Endothelial cell of umbilical vein (primary cell): ENCODE measurements at regions not wholly inside any gene's neighbourhood (a gene's known extent, or its start where the extent isn't known, plus 50 kb on each side); places are given as distances from the start of the nearest gene placed in this dataset.

Experiments used
- BruUV-seq: library from RNA; stranded (reverse); fragments of 400-500 nt; replicated peaks from 2 replicates; lab custom pipeline; 2021; lab: Mats Ljungman, UMichigan
- CTCF ChIA-PET: fragments of 300-600, 350-600 bp; sonication (Branson Sonifier 250); formaldehyde crosslinking; loops from one replicate; lab custom pipeline; 2021; ENCODE audit warnings: antibody characterized with exemption, inconsistent platforms; lab: Charles Lee
- POLR2A ChIA-PET: fragments of 300-600, 350-600 bp; sonication (Branson Sonifier 250); formaldehyde crosslinking; loops from one replicate; lab custom pipeline; 2021; ENCODE audit warnings: antibody characterized with exemption, inconsistent platforms; lab: Charles Lee
- DNase-seq: peaks from one replicate; pipeline ENCODE4 v3.0.0-alpha.2; 2011; ENCODE audit warnings: low read depth, low spot score
- FAIRE-seq: peaks from 2 replicates; lab custom pipeline; 2011; peaks lifted over from hg19 to GRCh38; lab: Jason Lieb, UNC
- H2AFZ ChIP-seq: 2 replicates; pipeline ENCODE4 v1.6.0; 2012; ENCODE audit warnings: low read depth, low read length, control low read depth, inconsistent platforms
- H3K27ac ChIP-seq: 2 replicates; pipeline ENCODE4 v1.5.1; 2011; ENCODE audit warnings: low read depth, mild to moderate bottlenecking, control low read depth, low read length, moderate library complexity; ENCODE audit not compliant: insufficient read depth
- H3K27me3 ChIP-seq, 2 experiments: 2 replicates each; pipeline versions ENCODE4 v1.6.0 to v1.6.1; 2011; ENCODE audit warnings: low read length in 2 of 2, mixed read lengths in 1 of 2; ENCODE audit not compliant: control insufficient read depth in 2 of 2, insufficient read depth in 2 of 2
- H3K36me3 ChIP-seq, 2 experiments: 2 replicates in 1 of 2; 3 replicates in 1 of 2; pipeline ENCODE4 v1.5.1; 2011; ENCODE audit warnings: low read length in 2 of 2, mild to moderate bottlenecking in 1 of 2, moderate library complexity in 1 of 2; ENCODE audit not compliant: control insufficient read depth in 2 of 2, insufficient read depth in 2 of 2; ENCODE audit errors: extremely low read depth in 1 of 2
- H3K4me1 ChIP-seq: 3 replicates; pipeline ENCODE4 v1.5.1; 2011; ENCODE audit warnings: mild to moderate bottlenecking, low read length; ENCODE audit not compliant: control insufficient read depth, insufficient read depth; ENCODE audit errors: extremely low read depth
- H3K4me2 ChIP-seq: 2 replicates; pipeline ENCODE4 v1.6.1; 2011; ENCODE audit warnings: low read length, control low read depth, mixed read lengths; ENCODE audit not compliant: insufficient read depth
- H3K4me3 ChIP-seq, 3 experiments: fragments of 200-600 bp in 1 of 3; sonication (generic), shearing (Covaris generic) in 1 of 3; replicated peaks in 1 of 3; 2 replicates each; pipeline ENCODE4 v1.5.1; 2011 to 2016; ENCODE audit warnings: control low read depth in 3 of 3, low read length in 3 of 3, mild to moderate bottlenecking in 2 of 3, inconsistent platforms in 1 of 3, low read depth in 1 of 3, moderate library complexity in 1 of 3; ENCODE audit not compliant: insufficient read depth in 1 of 3
- H3K79me2 ChIP-seq: 2 replicates; pipeline ENCODE4 v1.6.0; 2012; ENCODE audit warnings: low read length, inconsistent platforms; ENCODE audit not compliant: control insufficient read depth, insufficient read depth
- H3K9ac ChIP-seq: replicated peaks from 2 replicates; pipeline ENCODE3; 2011; ENCODE audit warnings: low read length, control low read depth; ENCODE audit not compliant: insufficient read depth; ENCODE audit errors: extremely low read depth
- H3K9me1 ChIP-seq: replicated peaks from 3 replicates; pipeline ENCODE4 v1.6.0; 2011; ENCODE audit warnings: mild to moderate bottlenecking, low read length; ENCODE audit not compliant: control insufficient read depth, insufficient read depth; ENCODE audit errors: extremely low read depth
- H3K9me3 ChIP-seq: replicated peaks from 2 replicates; pipeline ENCODE4 v1.5.1; 2012; ENCODE audit warnings: low read length, inconsistent platforms; ENCODE audit not compliant: control insufficient read depth, insufficient read depth
- H4K20me1 ChIP-seq: replicated peaks from 2 replicates; pipeline ENCODE3; 2011; ENCODE audit warnings: mild to moderate bottlenecking, low read length; ENCODE audit not compliant: control insufficient read depth, insufficient read depth; ENCODE audit errors: extremely low read depth
- EZH2 ChIP-seq: IDR thresholded peaks from 2 replicates; pipeline ENCODE4 v1.6.1; 2012; ENCODE audit warnings: borderline replicate concordance, low read depth, mild to moderate bottlenecking, moderate library complexity, low read length, inconsistent platforms; ENCODE audit not compliant: severe bottlenecking
- FOS ChIP-seq: IDR thresholded peaks from 2 replicates; pipeline ENCODE4 v1.6.1; 2011; ENCODE audit warnings: mild to moderate bottlenecking, low read length, moderate library complexity, borderline replicate concordance; ENCODE audit not compliant: insufficient read depth
- GATA2 ChIP-seq: IDR thresholded peaks from 2 replicates; pipeline ENCODE4 v1.7.0; 2011; ENCODE audit warnings: low read depth, mild to moderate bottlenecking, moderate library complexity, mixed read lengths, low read length; ENCODE audit not compliant: insufficient read length, insufficient read depth
- JUN ChIP-seq: IDR thresholded peaks from 2 replicates; pipeline ENCODE4 v1.6.1; 2011; ENCODE audit warnings: borderline replicate concordance, low read depth; ENCODE audit not compliant: insufficient read length, insufficient read depth
- MYC ChIP-seq: IDR thresholded peaks from one replicate; pipeline ENCODE4 v1.6.1; 2011; ENCODE audit warnings: mild to moderate bottlenecking, low read depth, low read length
- POLR2A ChIP-seq: IDR thresholded peaks from 2 replicates; pipeline ENCODE4 v1.6.1; 2012; ENCODE audit warnings: low read depth, mild to moderate bottlenecking, control low read depth, low read length
- POLR2AphosphoS5 ChIP-seq: IDR thresholded peaks from 2 replicates; pipeline ENCODE4 v1.6.1; 2012; ENCODE audit warnings: low read depth, mild to moderate bottlenecking, control low read depth, low read length, moderate library complexity; ENCODE audit not compliant: insufficient read depth
- dilution Hi-C: fragments of 300-500 bp; cut with MboI; formaldehyde crosslinking; loops from one replicate; pipeline ENCODE4 v1.15.0; 2019; ENCODE audit warnings: low sequenced_read_pairs; ENCODE audit not compliant: extremely low pct_ligation_motif_present
- intact Hi-C: fragments of 100-400 bp; cut with micrococcal nuclease; formaldehyde crosslinking; loops from one replicate; pipeline ENCODE4 v1.10.0; 2022
- TF ChIP-seq, protein P1 (sequence below): IDR thresholded peaks from 2 replicates; pipeline ENCODE4 v1.6.1; 2011; ENCODE audit not compliant: insufficient read depth, insufficient read length
- TF ChIP-seq, protein P2 (sequence below), 2 donors: IDR thresholded peaks; 1 replicate in 1 of 2; 2 replicates in 1 of 2; pipeline ENCODE4 v1.5.1; 2011; ENCODE audit warnings: low read length in 2 of 2, mild to moderate bottlenecking in 2 of 2, moderate library complexity in 2 of 2, control low read depth in 1 of 2, inconsistent platforms in 1 of 2, low read depth in 1 of 2; ENCODE audit not compliant: insufficient read depth in 1 of 2; ENCODE audit errors: extremely low read depth in 1 of 2

DNA sequence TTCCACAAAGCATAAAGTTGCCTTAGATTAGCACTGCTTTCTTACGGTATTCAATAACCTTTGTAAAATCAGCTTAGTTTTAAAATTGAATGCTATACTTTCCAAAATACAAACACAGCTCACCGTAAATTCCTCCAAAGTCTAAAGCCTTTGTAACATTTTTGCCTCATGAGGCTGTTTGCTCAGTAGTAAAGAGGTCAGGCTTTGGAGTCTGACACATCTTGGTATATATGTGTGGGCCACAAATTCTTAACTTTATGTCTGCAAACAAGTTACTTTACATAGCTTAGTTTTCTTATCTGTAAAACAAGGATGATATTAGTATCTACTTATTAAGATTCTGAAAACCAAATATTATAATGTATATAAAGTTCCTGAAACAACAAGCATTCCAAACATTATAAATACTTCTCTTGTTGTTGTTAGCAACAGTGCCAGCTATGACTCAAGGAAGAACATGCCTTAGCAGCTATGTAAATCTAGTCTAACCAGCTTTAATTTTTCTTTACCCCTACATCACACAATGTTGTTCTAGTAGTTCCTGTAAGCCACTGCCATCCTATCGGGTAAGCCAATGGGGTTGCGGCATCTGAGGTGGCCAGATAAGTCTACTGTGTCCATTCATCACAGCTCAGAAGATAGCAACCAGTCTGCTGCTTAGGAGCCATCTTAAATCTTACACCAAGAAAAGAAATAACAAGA lies 709.0 kb downstream of the KLHL13 start:
- FAIRE-seq (no peak), DNase-seq (no peak)
- Histone ChIP-seq H2AFZ (no peak overlapping the region), H3K79me2 (no peaks in the 10 kb centered on the region), H3K9me1 (no peaks in the 10 kb centered on the region), H3K4me2 (no peak overlapping the region), H3K27me3 (no peaks in the 10 kb centered on the region), H3K9ac (no peak overlapping the region), H3K9me3 (no peaks in the 10 kb centered on the region), H4K20me1 (no peaks in the 10 kb centered on the region), H3K4me3 (no peak overlapping the region), H3K4me1 (no peaks in the 10 kb centered on the region), H3K36me3 (no peaks in the 10 kb centered on the region), H3K27ac (no peak overlapping the region)
- intact Hi-C loops = no loop called here
- dilution Hi-C loops = no loop called here
- CTCF ChIA-PET = no interaction called here
- no peak for TF ChIP-seq EZH2
- TF ChIP-seq MYC = no peak
- TF ChIP-seq, protein P1, sequence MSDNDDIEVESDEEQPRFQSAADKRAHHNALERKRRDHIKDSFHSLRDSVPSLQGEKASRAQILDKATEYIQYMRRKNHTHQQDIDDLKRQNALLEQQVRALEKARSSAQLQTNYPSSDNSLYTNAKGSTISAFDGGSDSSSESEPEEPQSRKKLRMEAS = no peak
- TF ChIP-seq FOS = no peak
- no peak for TF ChIP-seq JUN
- TF ChIP-seq POLR2A = no peak
- no peak for TF ChIP-seq GATA2
- TF ChIP-seq, protein P2, sequence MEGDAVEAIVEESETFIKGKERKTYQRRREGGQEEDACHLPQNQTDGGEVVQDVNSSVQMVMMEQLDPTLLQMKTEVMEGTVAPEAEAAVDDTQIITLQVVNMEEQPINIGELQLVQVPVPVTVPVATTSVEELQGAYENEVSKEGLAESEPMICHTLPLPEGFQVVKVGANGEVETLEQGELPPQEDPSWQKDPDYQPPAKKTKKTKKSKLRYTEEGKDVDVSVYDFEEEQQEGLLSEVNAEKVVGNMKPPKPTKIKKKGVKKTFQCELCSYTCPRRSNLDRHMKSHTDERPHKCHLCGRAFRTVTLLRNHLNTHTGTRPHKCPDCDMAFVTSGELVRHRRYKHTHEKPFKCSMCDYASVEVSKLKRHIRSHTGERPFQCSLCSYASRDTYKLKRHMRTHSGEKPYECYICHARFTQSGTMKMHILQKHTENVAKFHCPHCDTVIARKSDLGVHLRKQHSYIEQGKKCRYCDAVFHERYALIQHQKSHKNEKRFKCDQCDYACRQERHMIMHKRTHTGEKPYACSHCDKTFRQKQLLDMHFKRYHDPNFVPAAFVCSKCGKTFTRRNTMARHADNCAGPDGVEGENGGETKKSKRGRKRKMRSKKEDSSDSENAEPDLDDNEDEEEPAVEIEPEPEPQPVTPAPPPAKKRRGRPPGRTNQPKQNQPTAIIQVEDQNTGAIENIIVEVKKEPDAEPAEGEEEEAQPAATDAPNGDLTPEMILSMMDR (IDR thresholded peaks at IDR 0.05; ENCODE audit: extremely low read depth in 1 of 2, insufficient read depth in 1 of 2, low read depth in 1 of 2, low read length in 2 of 2) = no peak
- TF ChIP-seq POLR2AphosphoS5 = no peak
- BruUV-seq = no TSS peak
- POLR2A ChIA-PET = no interaction called here
